ENCODE measurements at regions not wholly inside any gene's neighbourhood (a gene's known extent, or its start where the extent isn't known, plus 50 kb on each side); places are given as distances from the start of the nearest gene placed in this dataset.
"Not testable (repeated sequence)": the region's sequence is repeated elsewhere in the genome, so short reads cannot be mapped to it uniquely, and the experiment has no call there.

- TF ChIP-seq POLR2A, CTCF (IDR thresholded peaks at IDR 0.05): not testable (repeated sequence)
Observed at GRCh38 chr6:61107914-61108313, 1178.1 kb downstream of the KHDRBS2 start.

Measured in heart left ventricle (tissue), 13 donors.